ENCODE measurements at regions not wholly inside any gene's neighbourhood (a gene's known extent, or its start where the extent isn't known, plus 50 kb on each side); places are given as distances from the start of the nearest gene placed in this dataset.

DNA sequence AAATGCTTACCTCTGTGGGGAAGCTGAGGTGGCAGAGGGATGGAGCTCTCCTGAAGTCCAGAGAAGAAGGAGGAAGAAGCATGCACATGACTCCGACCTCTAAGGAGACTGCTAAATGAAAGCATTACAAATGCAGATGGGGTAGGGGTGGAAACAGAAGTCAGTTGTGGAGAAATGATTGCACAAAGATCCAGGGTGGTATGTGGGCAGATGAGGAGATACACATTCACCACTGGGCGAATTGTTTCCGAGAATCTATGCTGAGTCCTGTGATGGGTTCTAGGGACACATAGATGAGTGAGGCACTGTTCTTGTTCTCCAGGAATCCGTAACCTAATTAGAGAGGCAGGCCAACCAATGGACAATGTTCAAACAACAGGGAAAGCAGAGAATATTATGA, 188.9 kb upstream of the ZBED5 start:
- CTCF ChIA-PET = no interaction called here
- H3K9me3 ChIP-seq (ENCODE audit: low read depth, low read length, poor library complexity, severe bottlenecking) = no peaks in the 10 kb centered on the region

DNA sequence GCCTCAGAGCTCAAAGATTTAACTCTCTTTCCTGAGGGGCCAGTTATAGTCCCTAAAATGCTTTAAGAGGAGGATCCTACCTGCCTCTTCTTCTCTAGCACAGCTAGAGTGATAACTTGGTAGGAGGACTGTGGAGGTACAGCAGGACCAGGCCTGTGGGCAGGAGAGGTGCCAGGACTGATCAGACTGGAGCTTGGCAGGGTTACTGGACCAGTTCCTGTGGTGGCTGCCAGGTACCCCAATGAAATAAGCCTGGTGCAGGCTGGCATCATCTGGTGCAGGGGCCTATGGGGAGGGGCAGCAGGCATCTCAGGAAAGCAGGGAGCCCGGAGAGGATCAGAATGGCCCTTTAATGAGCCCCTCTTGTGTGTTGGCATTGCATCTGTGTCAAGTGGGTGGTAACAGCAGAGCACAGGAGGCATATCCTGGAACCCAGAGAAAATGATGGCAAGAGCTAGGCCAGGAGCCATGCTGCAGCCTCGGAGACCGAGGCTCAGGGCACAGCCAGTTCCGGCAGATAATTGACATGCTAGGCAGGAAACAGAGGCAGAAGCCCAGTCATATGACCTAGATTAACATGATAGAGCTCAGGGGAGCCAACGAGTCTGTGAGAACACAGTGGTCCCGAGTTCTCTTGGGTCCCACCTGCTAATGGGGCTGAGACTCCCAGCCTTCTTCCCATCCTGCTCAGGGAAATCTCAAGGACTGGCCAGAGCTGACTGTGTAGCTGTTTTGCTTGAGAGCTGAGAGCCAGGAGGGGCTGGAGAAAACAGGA, 187.5 kb upstream of the ZBED5 start:
- BruUV-seq (replicated peaks) = no TSS peak
- intact Hi-C loops (cut with micrococcal nuclease; ENCODE audit: unreplicated experiment) = no loop called here
- H3K27me3 ChIP-seq (replicated peaks; ENCODE audit: insufficient read depth, low read depth, low read length, poor library complexity) = no peaks in the 10 kb centered on the region
- H3K4me3 ChIP-seq (ENCODE audit: low read depth, low read length, poor library complexity, severe bottlenecking) = no peak overlapping the region
- H3K9me3 ChIP-seq (ENCODE audit: low read depth, low read length, poor library complexity, severe bottlenecking) = no peaks in the 10 kb centered on the region
- H3K36me3 ChIP-seq (ENCODE audit: insufficient read depth, low read length, poor library complexity, severe bottlenecking) = no peaks in the 10 kb centered on the region
- DNase-seq (ENCODE audit: low spot score) = no peak
- no peaks in the 10 kb centered on the region for H3K4me1 ChIP-seq (ENCODE audit: insufficient read depth, low read length, poor library complexity, severe bottlenecking)
- TF ChIP-seq, protein P1, sequence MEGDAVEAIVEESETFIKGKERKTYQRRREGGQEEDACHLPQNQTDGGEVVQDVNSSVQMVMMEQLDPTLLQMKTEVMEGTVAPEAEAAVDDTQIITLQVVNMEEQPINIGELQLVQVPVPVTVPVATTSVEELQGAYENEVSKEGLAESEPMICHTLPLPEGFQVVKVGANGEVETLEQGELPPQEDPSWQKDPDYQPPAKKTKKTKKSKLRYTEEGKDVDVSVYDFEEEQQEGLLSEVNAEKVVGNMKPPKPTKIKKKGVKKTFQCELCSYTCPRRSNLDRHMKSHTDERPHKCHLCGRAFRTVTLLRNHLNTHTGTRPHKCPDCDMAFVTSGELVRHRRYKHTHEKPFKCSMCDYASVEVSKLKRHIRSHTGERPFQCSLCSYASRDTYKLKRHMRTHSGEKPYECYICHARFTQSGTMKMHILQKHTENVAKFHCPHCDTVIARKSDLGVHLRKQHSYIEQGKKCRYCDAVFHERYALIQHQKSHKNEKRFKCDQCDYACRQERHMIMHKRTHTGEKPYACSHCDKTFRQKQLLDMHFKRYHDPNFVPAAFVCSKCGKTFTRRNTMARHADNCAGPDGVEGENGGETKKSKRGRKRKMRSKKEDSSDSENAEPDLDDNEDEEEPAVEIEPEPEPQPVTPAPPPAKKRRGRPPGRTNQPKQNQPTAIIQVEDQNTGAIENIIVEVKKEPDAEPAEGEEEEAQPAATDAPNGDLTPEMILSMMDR (conservative IDR thresholded peaks at IDR 0.05; ENCODE audit: low read depth, low read length) = no peak
- TF ChIP-seq EZH2 (IDR thresholded peaks at IDR 0.05; ENCODE audit: borderline replicate concordance, low read depth, low read length, poor library complexity, severe bottlenecking) = no peak
- no peak overlapping the region for H3K27ac ChIP-seq (ENCODE audit: low read depth, low read length, poor library complexity, severe bottlenecking)
- POLR2A ChIA-PET (ENCODE audit: low non-redundant PET) = no interaction called here
- CTCF ChIA-PET = no interaction called here

More for the DNA sequence above, 188.9 kb upstream of the ZBED5 start:
- no TSS peak for BruUV-seq (replicated peaks)
- no peak overlapping the region for H3K4me3 ChIP-seq (ENCODE audit: low read depth, low read length, poor library complexity, severe bottlenecking)
- POLR2A ChIA-PET (ENCODE audit: low non-redundant PET) = no interaction called here
- H3K27ac ChIP-seq (ENCODE audit: low read depth, low read length, poor library complexity, severe bottlenecking) = no peak overlapping the region
- H3K27me3 ChIP-seq (replicated peaks; ENCODE audit: insufficient read depth, low read depth, low read length, poor library complexity) = no peaks in the 10 kb centered on the region
- DNase-seq (ENCODE audit: low spot score) = no peak
- no peak for TF ChIP-seq EZH2 (IDR thresholded peaks at IDR 0.05; ENCODE audit: borderline replicate concordance, low read depth, low read length, poor library complexity, severe bottlenecking)
- no peaks in the 10 kb centered on the region for H3K36me3 ChIP-seq (ENCODE audit: insufficient read depth, low read length, poor library complexity, severe bottlenecking)
- no peaks in the 10 kb centered on the region for H3K4me1 ChIP-seq (ENCODE audit: insufficient read depth, low read length, poor library complexity, severe bottlenecking)
- intact Hi-C loops (cut with micrococcal nuclease; ENCODE audit: unreplicated experiment) = no loop called here

DNA sequence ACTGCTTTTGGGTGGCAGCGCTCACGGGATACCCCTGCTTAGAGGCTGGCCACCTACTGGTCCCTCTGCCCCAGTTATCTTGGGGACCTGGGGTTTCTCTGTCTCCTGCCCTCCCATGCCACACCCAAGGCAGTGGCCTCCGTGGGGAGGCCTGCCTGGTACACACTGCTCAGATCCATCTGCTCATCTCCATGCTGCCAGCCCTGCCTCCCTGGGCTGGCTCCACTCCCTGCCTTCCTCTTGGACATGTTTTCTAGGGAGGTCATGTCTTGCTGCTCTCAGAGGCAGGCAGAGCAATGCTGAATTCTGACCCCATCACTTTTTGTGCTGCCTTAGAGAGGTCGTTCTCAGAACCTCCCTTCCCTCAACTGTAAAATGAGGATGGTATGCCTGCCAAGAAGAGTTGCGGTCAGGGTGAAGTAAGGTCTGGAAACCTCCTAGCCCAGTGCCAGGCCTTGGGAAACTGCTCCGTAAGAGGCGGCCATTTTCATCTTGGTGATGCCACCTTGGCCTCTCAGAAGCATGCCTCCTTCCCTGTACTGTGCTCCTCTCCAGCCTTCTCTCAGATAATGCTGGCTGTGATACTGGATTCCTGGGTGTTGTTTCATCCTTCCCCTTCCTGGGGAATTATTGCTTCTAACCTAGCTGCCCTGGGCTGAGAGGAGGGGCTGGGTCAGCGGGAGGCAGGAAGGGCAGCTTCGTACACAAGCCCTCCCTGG, 186.4 kb upstream of the ZBED5 start:
- no TSS peak for BruUV-seq (replicated peaks)
- Histone ChIP-seq H3K9me3 (ENCODE audit: low read depth, low read length, poor library complexity, severe bottlenecking) (no peaks in the 10 kb centered on the region), H3K36me3 (ENCODE audit: insufficient read depth, low read length, poor library complexity, severe bottlenecking) (no peaks in the 10 kb centered on the region), H3K4me1 (ENCODE audit: insufficient read depth, low read length, poor library complexity, severe bottlenecking) (no peaks in the 10 kb centered on the region), H3K27me3 (replicated peaks; ENCODE audit: insufficient read depth, low read depth, low read length, poor library complexity) (no peaks in the 10 kb centered on the region), H3K4me3 (ENCODE audit: low read depth, low read length, poor library complexity, severe bottlenecking) (no peak overlapping the region), H3K27ac (ENCODE audit: low read depth, low read length, poor library complexity, severe bottlenecking) (no peak overlapping the region)
- POLR2A ChIA-PET (ENCODE audit: low non-redundant PET) = no interaction called here
- CTCF ChIA-PET = no interaction called here
- no peak for TF ChIP-seq EZH2 (IDR thresholded peaks at IDR 0.05; ENCODE audit: borderline replicate concordance, low read depth, low read length, poor library complexity, severe bottlenecking)
- TF ChIP-seq, protein P1 (conservative IDR thresholded peaks at IDR 0.05; ENCODE audit: low read depth, low read length) = no peak
- no peak for DNase-seq (ENCODE audit: low spot score)
- intact Hi-C loops (cut with micrococcal nuclease; ENCODE audit: unreplicated experiment) = no loop called here

Data from A673 (cell line).